Medulla oblongata (tissue), 1 donor: ENCODE measurements at regions not wholly inside any gene's neighbourhood (a gene's known extent, or its start where the extent isn't known, plus 50 kb on each side); places are given as distances from the start of the nearest gene placed in this dataset.
A peak's percentile ranks its signal among the peaks of the same experiment; 100 is the strongest.
"Not testable (repeated sequence)": the region's sequence is repeated elsewhere in the genome, so short reads cannot be mapped to it uniquely, and the experiment has no call there.

ENCODE experiments used
- DNase-seq: peaks from one replicate; pipeline ENCODE4 v3.0.0-alpha.2; 2015; ENCODE audit errors: extremely low spot score

DNA sequence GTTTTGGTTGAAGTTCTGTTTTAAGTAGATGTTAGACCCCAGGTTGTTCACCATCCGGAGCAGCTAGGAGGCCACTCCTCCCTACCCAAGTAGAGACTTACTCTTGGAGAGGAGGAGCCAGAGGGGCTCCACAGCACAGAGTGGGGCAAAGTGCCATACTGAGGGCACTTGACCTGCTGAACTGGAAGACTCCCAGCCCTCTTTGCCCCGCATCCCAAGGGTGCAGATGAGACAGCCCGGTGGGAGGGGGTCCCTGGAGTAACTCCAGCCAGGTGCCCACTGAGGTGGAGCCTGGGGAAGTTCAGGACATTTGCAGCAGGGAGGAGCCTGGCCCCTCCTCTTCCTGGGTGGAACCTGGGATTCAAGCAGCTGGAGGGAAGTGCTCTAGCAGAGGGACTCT lies 102.1 kb upstream of the GPR6 start:
- DNase-seq, result no peak

GRCh38 chr6:109877028-109878004 lies 100.8 kb upstream of the GPR6 start:
- no peak for DNase-seq

- not testable (repeated sequence) for DNase-seq
Measured at GRCh38 chr6:109878005-109878690, 100.0 kb upstream of the GPR6 start.

GRCh38 chr6:109879081-109879480 lies 99.0 kb upstream of the GPR6 start:
- DNase-seq, result not testable (repeated sequence)

DNA sequence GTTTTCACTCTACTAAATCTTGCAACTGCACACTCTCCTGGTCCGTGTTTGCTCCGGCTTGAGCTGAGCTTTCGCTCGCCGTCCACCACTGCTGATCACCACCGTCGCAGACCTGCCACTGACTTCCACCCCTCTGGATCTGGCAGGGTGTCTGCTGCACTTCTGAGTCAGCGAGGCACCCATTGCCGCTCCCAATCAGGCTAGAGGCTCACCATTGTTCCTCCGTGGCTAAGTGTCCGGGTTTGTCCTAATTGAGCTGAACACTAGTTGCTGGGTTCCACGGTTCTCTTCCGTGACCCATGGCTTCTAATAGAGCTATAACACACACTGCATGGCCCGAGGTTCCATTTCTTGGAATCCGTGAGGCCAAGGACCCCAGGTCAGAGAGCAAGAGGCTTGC lies 98.6 kb upstream of the GPR6 start:
- DNase-seq, result no peak

DNA sequence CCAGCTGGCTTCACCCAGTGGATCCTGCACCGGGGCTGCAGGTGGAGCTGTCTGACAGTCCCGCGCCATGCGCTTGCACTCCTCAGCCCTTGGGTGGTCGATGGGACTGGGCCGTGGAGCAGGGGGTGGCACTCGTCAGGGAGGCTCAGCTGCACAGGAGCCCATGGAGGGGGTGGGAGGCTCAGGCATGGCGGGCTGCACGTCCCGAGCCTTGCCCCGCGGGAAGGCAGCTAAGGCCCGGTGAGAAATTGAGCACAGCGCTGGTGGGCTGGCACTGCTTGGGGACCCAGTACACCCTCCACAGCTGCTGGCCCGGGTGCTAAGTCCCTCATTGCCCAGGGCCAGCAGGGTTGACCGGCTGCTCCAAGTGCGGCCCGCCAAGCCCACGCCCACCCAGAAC lies 97.0 kb upstream of the GPR6 start:
- DNase-seq, result not testable (repeated sequence)

GRCh38 chr6:109881953-109882490 lies 96.1 kb upstream of the GPR6 start:
- not testable (repeated sequence) for DNase-seq

- peak; percentile 48 for DNase-seq
Measured at GRCh38 chr6:109891924-109892323, 86.2 kb upstream of the GPR6 start.

- no peak for DNase-seq
Measured at GRCh38 chr6:109892451-109893435, 85.4 kb upstream of the GPR6 start.

GRCh38 chr6:109893606-109894005 lies 84.5 kb upstream of the GPR6 start:
- no peak for DNase-seq

DNA sequence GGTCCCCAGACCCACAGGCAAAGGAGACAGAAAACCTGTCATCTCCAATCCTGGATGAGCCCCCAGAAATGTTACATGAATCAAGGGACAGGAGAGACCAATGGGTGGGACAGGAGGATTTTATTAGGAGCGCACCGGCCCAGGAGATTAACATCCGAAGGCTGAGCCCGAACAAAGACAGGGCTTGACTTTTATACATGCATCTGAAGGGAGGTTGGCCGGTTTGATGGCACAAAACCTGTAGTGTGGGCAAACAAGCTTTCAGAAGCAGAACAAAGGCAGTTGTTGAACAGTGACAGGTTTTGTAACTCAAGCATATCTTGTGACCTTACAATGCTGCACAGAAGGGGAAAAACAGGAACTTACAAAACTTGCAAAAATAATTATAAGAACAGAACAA lies 83.9 kb upstream of the GPR6 start:
- peak; percentile 10 for DNase-seq

- no peak for DNase-seq
Measured at GRCh38 chr6:109896341-109896740, 81.8 kb upstream of the GPR6 start.

DNA sequence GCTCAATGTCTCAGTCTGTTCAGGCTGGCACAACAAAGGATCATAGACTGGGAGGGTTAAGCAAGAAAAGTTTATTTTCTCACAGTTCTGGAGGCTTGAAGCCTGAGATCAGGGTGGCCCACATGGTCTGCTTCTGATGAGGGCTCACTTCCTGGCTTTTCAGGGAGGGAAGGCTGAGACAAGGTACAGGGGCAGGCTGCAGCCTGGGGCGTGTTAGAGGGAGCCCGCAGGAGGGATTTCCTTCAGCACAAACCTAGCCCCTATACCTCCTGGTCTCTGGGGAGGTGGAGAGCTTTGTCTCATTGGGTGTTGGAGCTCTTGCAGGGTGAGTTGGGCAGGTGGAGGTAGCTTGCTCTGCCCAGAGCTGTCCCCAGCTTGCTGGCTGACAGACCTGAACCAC lies 81.1 kb upstream of the GPR6 start:
- no peak for DNase-seq

GRCh38 chr6:109897561-109898080 lies 80.5 kb upstream of the GPR6 start:
- no peak for DNase-seq

DNA sequence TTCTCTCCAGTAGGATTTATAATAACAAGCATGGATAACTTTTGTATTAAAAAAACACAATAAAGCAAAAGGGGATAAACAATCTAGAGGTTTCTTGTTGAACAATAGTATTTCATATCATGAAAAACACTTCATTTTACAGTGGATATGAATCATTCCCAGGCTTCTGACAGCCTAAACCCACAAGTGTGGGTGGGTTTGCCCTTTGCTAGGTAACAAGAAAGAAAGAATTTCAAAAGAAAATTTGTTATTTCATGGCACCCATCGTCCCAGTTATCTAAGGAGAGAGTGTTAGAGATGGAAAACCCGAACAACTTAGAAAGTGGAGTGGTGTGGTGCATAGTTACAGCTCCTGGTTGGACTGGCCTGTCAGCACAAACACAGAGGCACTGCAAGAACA lies 76.1 kb upstream of the GPR6 start:
- DNase-seq, result no peak

GRCh38 chr6:109902870-109903269 lies 75.2 kb upstream of the GPR6 start:
- no peak for DNase-seq

- no peak for DNase-seq
Measured at GRCh38 chr6:109910571-109910970, 67.5 kb upstream of the GPR6 start.

DNA sequence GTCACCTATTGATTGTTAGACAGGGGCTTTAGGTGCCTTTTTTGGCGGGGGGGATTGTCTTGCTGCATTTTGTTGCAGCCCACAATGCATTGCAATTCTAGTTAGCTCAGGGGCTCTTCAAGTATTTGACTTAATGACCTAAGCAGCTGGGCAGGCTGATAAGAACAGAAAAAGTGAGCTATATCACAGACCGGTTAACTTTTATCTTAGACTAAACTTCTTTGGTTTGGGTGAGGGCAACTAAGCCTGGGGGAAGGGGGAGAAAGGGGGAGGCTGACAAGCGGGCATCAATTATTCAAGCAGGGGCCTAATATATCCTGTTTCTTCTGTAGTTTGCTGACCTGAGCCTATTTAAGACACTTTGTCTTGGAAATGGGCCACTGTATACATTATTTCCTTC lies 66.0 kb upstream of the GPR6 start:
- no peak for DNase-seq

- no peak for DNase-seq
Measured at GRCh38 chr6:109912952-109913351, 65.2 kb upstream of the GPR6 start.

GRCh38 chr6:109915748-109916147 lies 62.4 kb upstream of the GPR6 start:
- DNase-seq, result not testable (repeated sequence)

DNA sequence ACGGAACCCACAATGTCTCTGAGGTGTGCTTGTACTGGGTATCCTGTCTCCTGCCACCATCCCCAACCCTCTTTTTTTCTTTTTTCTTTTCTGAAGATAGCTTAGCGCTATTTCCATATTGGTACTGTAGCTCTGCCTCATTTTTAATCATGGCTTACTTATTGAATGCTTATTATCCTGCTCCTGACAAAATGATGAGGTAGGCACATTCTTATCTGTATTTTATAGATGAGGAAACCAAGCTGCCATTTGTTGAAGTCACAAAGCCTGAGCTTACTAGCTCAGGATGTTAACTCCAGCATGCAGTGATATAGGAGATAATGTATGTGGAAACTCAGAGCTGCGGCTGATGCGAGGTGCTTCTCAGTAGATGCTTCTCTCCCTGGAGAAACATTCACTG lies 61.4 kb upstream of the GPR6 start:
- DNase-seq, result no peak
